CD4-positive, CD25-positive, alpha-beta regulatory T cell (primary cell): ENCODE measurements at regions not wholly inside any gene's neighbourhood (a gene's known extent, or its start where the extent isn't known, plus 50 kb on each side); places are given as distances from the start of the nearest gene placed in this dataset.

ENCODE experiments used
- ATAC-seq, 2 donors: fragments of 150-1000 bp; cut with Tn5 transposase; one replicate each; pipeline ENCODE4 v1.10.0; 2021; ENCODE audit warnings: low read depth in 2 of 2, moderate number of reproducible peaks in 2 of 2, moderate library complexity in 1 of 2
- DNase-seq, 3 donors: peaks; one replicate each; pipeline versions ENCODE4 v3.0.0 to v3.0.0-alpha.2; 2012 to 2022; ENCODE audit warnings: mixed read lengths in 1 of 3
- H3K27ac ChIP-seq: one replicate; pipeline ENCODE4 v1.7.0; 2013; ENCODE audit warnings: mild to moderate bottlenecking, low read length; ENCODE audit not compliant: insufficient read depth, poor library complexity, severe bottlenecking
- H3K27me3 ChIP-seq: one replicate; pipeline ENCODE4 v1.7.0; 2013; ENCODE audit warnings: low read length; ENCODE audit not compliant: control insufficient read depth, insufficient read depth
- H3K36me3 ChIP-seq: one replicate; pipeline ENCODE4 v1.7.0; 2013; ENCODE audit warnings: mild to moderate bottlenecking, low read length, moderate library complexity; ENCODE audit not compliant: control insufficient read depth, insufficient read depth
- H3K4me1 ChIP-seq: 2 replicates; pipeline ENCODE4 v1.7.0; 2013; ENCODE audit warnings: mild to moderate bottlenecking, low read length; ENCODE audit not compliant: insufficient read depth, control insufficient read depth, poor library complexity, severe bottlenecking
- H3K4me3 ChIP-seq: one replicate; pipeline ENCODE4 v1.7.0; 2013; ENCODE audit warnings: low read depth, mild to moderate bottlenecking, low read length, moderate library complexity
- H3K9me3 ChIP-seq, 2 experiments: 1 replicate in 1 of 2; 2 replicates in 1 of 2; pipeline ENCODE4 v1.7.0; 2013; ENCODE audit warnings: low read length in 2 of 2, mild to moderate bottlenecking in 1 of 2, moderate library complexity in 1 of 2; ENCODE audit not compliant: control insufficient read depth in 2 of 2
- H3K27ac Mint-ChIP-seq, 3 donors: one replicate each; pipeline ENCODE4 v1.8.0; 2020 to 2022; ENCODE audit warnings: mild to moderate bottlenecking in 3 of 3, mixed read lengths in 3 of 3, moderate library complexity in 2 of 3
- H3K27me3 Mint-ChIP-seq: one replicate; pipeline ENCODE4 v1.8.0; 2022; ENCODE audit warnings: mild to moderate bottlenecking, mixed read lengths
- H3K36me3 Mint-ChIP-seq: one replicate; pipeline ENCODE4 v1.8.0; 2020; ENCODE audit warnings: mixed read lengths
- H3K4me1 Mint-ChIP-seq, 4 donors: one replicate each; pipeline ENCODE4 v1.8.0; 2020 to 2022; ENCODE audit warnings: mixed read lengths in 4 of 4, mild to moderate bottlenecking in 1 of 4
- H3K4me3 Mint-ChIP-seq, 4 donors: one replicate each; pipeline ENCODE4 v1.8.0; 2020 to 2022; ENCODE audit warnings: mild to moderate bottlenecking in 4 of 4, mixed read lengths in 4 of 4, moderate library complexity in 3 of 4
- H3K9me3 Mint-ChIP-seq, 7 donors: one replicate each; pipeline ENCODE4 v1.8.0; 2020 to 2022; ENCODE audit warnings: mixed read lengths in 7 of 7, mild to moderate bottlenecking in 3 of 7, moderate library complexity in 2 of 7

- DNase-seq (no peak), ATAC-seq (no peak)
- Mint-ChIP-seq H3K36me3 (no peaks in the 10 kb centered on the region), H3K9me3 (peaks cover 0 to 4% (median 0%) of the 10 kb centered on the region in 7 donors), H3K27me3 (peaks cover 12% of the 10 kb centered on the region), H3K27ac (no peak overlapping the region), H3K4me3 (no peak overlapping the region), H3K4me1 (peaks cover 0 to 6% (median 2%) of the 10 kb centered on the region in 4 donors)
- H3K4me3 ChIP-seq: no peak overlapping the region
- H3K27me3 ChIP-seq: no peaks in the 10 kb centered on the region
- no peaks in the 10 kb centered on the region for H3K4me1 ChIP-seq
- no peaks in the 10 kb centered on the region for H3K36me3 ChIP-seq
- H3K27ac ChIP-seq: no peak overlapping the region
- no peaks in the 10 kb centered on the region for H3K9me3 ChIP-seq
Observed at GRCh38 chr1:95180371-95180770, 53.6 kb upstream of the RWDD3 start.

- Mint-ChIP-seq H3K27ac (no peak overlapping the region), H3K27me3 (peaks cover 12% of the 10 kb centered on the region), H3K36me3 (no peaks in the 10 kb centered on the region), H3K4me1 (peaks cover 0 to 6% (median 2%) of the 10 kb centered on the region in 4 donors), H3K4me3 (no peak overlapping the region), H3K9me3 (peaks cover 0 to 4% (median 0%) of the 10 kb centered on the region in 7 donors)
- H3K4me3 ChIP-seq: no peak overlapping the region
- H3K9me3 ChIP-seq: no peaks in the 10 kb centered on the region
- DNase-seq: no peak
- H3K27me3 ChIP-seq: no peaks in the 10 kb centered on the region
- no peak for ATAC-seq
- H3K27ac ChIP-seq: no peak overlapping the region
- no peaks in the 10 kb centered on the region for H3K4me1 ChIP-seq
- no peaks in the 10 kb centered on the region for H3K36me3 ChIP-seq
Observed at GRCh38 chr1:95181096-95181495, 52.9 kb upstream of the RWDD3 start.

GRCh38 chr1:95183952-95184351 lies 50.1 kb upstream of the RWDD3 start:
- Histone ChIP-seq H3K36me3 (no peaks in the 10 kb centered on the region), H3K4me3 (no peak overlapping the region), H3K4me1 (no peaks in the 10 kb centered on the region), H3K27ac (no peak overlapping the region), H3K9me3 (no peaks in the 10 kb centered on the region), H3K27me3 (no peaks in the 10 kb centered on the region)
- peaks cover 0 to 4% (median 0%) of the 10 kb centered on the region in 7 donors for H3K9me3 Mint-ChIP-seq
- H3K36me3 Mint-ChIP-seq: no peaks in the 10 kb centered on the region
- no peak for DNase-seq
- no peak for ATAC-seq
- H3K4me1 Mint-ChIP-seq: no peaks in the 10 kb centered on the region
- H3K27ac Mint-ChIP-seq: no peak overlapping the region
- H3K27me3 Mint-ChIP-seq: peaks cover 15% of the 10 kb centered on the region
- H3K4me3 Mint-ChIP-seq: no peak overlapping the region
